ENCODE measurements at regions not wholly inside any gene's neighbourhood (a gene's known extent, or its start where the extent isn't known, plus 50 kb on each side); places are given as distances from the start of the nearest gene placed in this dataset.

DNA sequence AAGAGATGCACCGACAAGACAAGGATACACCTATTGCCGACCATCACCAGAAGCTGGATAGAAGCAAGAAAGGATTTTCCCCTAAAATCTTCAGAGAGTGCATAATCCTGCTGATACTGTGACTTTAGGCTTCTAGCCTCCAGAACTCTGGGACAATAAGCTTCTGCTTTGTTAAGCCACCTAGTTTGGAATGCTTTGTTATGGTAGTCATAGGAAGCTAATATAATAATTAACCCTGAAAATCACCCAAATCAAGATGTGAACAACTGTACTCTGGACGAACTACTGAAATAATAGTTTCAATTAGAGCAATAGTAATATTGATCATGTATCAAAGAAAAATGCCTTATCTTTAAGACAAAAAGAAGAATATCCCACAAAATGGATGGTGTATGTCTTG, 524.6 kb downstream of the EFNB2 start:
- no peak overlapping the region for H3K4me3 ChIP-seq (ENCODE audit: low read depth, low read length)
- TF ChIP-seq CTCF (IDR thresholded peaks at IDR 0.05; ENCODE audit: low read depth, low read length) = no peak
- no peak for DNase-seq (ENCODE audit: low read depth, low spot score)
- in situ Hi-C loops (cut with HindIII; ENCODE audit: low sequenced_read_pairs) = no loop called here

GRCh38 chr13:106008540-106008939, 526.9 kb downstream of the EFNB2 start:
- in situ Hi-C loops (cut with HindIII; ENCODE audit: low sequenced_read_pairs) = no loop called here
- no peak for TF ChIP-seq CTCF (IDR thresholded peaks at IDR 0.05; ENCODE audit: low read depth, low read length)

GRCh38 chr13:106007156-106007555, 528.3 kb downstream of the EFNB2 start:
- no peak overlapping the region for H3K4me3 ChIP-seq (ENCODE audit: low read depth, low read length)
- in situ Hi-C loops (cut with HindIII; ENCODE audit: low sequenced_read_pairs) = no loop called here
- DNase-seq (ENCODE audit: low read depth, low spot score) = no peak
- no peak for TF ChIP-seq CTCF (IDR thresholded peaks at IDR 0.05; ENCODE audit: low read depth, low read length)

More at GRCh38 chr13:106008540-106008939, 526.9 kb downstream of the EFNB2 start:
- H3K4me3 ChIP-seq (ENCODE audit: low read depth, low read length) = no peak overlapping the region
- no peak for DNase-seq (ENCODE audit: low read depth, low spot score)

GRCh38 chr13:106003651-106004050, 531.8 kb downstream of the EFNB2 start:
- TF ChIP-seq CTCF (IDR thresholded peaks at IDR 0.05; ENCODE audit: low read depth, low read length) = no peak
- in situ Hi-C loops (cut with HindIII; ENCODE audit: low sequenced_read_pairs) = no loop called here
- H3K4me3 ChIP-seq (ENCODE audit: low read depth, low read length) = no peak overlapping the region
- no peak for DNase-seq (ENCODE audit: low read depth, low spot score)

DNA sequence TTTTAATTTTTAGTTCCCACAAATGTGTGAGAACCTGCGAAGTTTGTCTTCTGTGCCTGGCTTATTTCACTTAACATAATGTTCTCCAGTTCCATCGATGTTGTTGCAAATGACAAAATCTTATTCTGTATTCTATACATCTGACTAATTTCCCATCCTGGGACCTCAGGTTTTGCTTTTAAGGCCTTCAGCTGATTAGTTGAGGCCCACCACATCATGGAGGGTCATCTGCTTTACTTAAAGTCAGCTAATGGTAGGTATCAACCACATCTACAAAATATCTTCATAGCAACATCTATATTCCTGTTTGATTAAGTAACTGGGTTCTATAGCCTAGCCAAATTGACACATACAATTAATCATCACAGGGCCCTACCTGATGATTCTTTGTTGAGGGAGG, 534.0 kb downstream of the EFNB2 start:
- no peak for TF ChIP-seq CTCF (IDR thresholded peaks at IDR 0.05; ENCODE audit: low read depth, low read length)
- DNase-seq (ENCODE audit: low read depth, low spot score) = no peak
- no peak overlapping the region for H3K4me3 ChIP-seq (ENCODE audit: low read depth, low read length)
- in situ Hi-C loops (cut with HindIII; ENCODE audit: low sequenced_read_pairs) = no loop called here

DNA sequence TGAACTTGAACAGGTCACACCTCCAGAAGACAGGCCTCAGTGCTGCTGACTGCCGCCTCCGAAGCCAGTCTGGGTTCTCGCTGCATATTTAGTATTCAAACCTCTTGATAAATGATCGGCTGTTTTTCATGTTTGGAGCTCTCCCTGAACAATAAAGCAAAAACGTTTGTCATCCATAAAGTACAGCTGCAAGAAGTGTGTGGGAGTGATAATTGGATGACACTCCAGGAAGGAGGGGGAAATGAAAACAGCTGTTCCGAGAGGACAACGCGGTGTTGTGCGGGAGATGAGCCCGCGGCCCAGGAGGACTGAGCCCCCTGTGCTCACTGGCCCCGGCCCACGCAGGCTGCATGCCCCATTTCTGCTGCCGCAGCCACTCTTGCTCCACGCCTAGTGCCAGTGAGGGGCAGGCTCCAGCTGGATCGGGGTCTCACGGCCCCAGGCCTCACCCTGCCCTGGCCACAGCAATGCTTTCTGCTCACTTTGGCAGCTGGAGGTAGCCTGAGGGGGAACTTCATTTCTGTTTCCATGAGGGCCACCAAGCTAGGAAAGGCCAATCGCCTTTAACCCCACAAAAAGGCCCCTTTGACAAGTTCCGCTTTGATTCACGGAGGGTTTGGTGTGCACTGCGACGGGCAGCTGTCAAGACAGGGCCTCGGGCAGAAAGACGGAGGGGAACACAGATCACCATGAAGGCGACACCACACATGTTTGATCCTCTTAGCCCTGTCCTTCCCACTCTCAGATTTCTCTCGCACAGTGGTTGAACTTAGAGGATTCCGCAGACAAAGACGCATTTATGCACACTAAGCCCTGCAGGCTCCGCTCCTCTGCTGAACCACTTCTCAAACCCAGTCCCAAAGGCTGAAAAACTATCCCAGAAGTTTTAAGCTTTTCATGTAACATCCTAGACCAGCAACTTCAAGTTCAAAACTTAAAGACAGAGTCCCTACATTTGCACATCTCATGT, 537.6 kb downstream of the EFNB2 start:
- no peak overlapping the region for H3K4me3 ChIP-seq (ENCODE audit: low read depth, low read length)
- in situ Hi-C loops (cut with HindIII; ENCODE audit: low sequenced_read_pairs) = no loop called here
- DNase-seq (ENCODE audit: low read depth, low spot score) = no peak
- TF ChIP-seq CTCF (IDR thresholded peaks at IDR 0.05; ENCODE audit: low read depth, low read length) = no peak

Measured in astrocyte of the spinal cord (primary cell).